HCT116 (cell line): ENCODE measurements at regions not wholly inside any gene's neighbourhood (a gene's known extent, or its start where the extent isn't known, plus 50 kb on each side); places are given as distances from the start of the nearest gene placed in this dataset.
A peak's percentile ranks its signal among the peaks of the same experiment; 100 is the strongest.

Experiments
- ATAC-seq: fragments of 200-7000 bp; cut with Tn5 transposase; 2 replicates; pipeline ENCODE4 v1.9.1; 2020; ENCODE audit warnings: mild to moderate bottlenecking, moderate library complexity
- BruUV-seq: library from RNA; stranded (reverse); fragments of 400-500 nt; replicated peaks from 2 replicates; lab custom pipeline; 2021; lab: Mats Ljungman, UMichigan
- CTCF ChIA-PET: fragments of 300-600 bp; sonication (Branson Sonifier 250); formaldehyde crosslinking; loops from one replicate; lab custom pipeline; 2021; ENCODE audit warnings: antibody characterized with exemption; lab: Charles Lee
- POLR2A ChIA-PET: fragments of 300-600, 350-600 bp; sonication (Branson Sonifier 250); formaldehyde crosslinking; loops from one replicate; lab custom pipeline; 2021; ENCODE audit warnings: antibody characterized with exemption; lab: Charles Lee
- RAD21 ChIA-PET, 2 experiments: fragments of 300-600 bp; sonication (Branson Sonifier 250); formaldehyde crosslinking; loops; one replicate each; lab custom pipeline; 2023; ENCODE audit warnings: low total read pairs in 2 of 2; ENCODE audit not compliant: uncharacterized antibody in 2 of 2, unreplicated experiment in 2 of 2, low non-redundant PET in 1 of 2; lab: Charles Lee
- DNase-seq: peaks from one replicate; pipeline ENCODE4 v3.0.0-alpha.2; 2010; ENCODE audit warnings: low read depth, low spot score
- H2AFZ ChIP-seq: fragments of 200-600 bp; shearing (Covaris generic), sonication (generic); 2 replicates; pipeline ENCODE4 v1.6.1; 2017; ENCODE audit warnings: low read depth, mixed run types, mixed read lengths, antibody characterized with exemption, low read length; ENCODE audit not compliant: poor library complexity, severe bottlenecking
- H3K27ac ChIP-seq: 2 replicates; pipeline ENCODE4 v1.5.1; 2012; ENCODE audit warnings: low read depth, low read length
- H3K27me3 ChIP-seq: fragments of 200-600 bp; sonication (generic); 2 replicates; pipeline ENCODE4 v1.6.1; 2016; ENCODE audit warnings: mixed run types, low read length, mixed read lengths; ENCODE audit not compliant: insufficient read depth
- H3K36me3 ChIP-seq, 2 experiments: fragments of 200-500 bp in 1 of 2; fragments of 200-600 bp in 1 of 2; sonication (Bioruptor generic) in 1 of 2; sonication (generic) in 1 of 2; 2 replicates each; pipeline versions ENCODE4 v1.5.1 to v1.6.1; 2014 to 2016; ENCODE audit warnings: low read length in 2 of 2, inconsistent platforms in 1 of 2, mixed read lengths in 1 of 2, mixed run types in 1 of 2; ENCODE audit not compliant: insufficient read depth in 2 of 2, control insufficient read depth in 1 of 2
- H3K4me1 ChIP-seq, 2 experiments: fragments of 200-600 bp in 1 of 2; sonication (generic) in 1 of 2; 2 replicates each; pipeline versions ENCODE4 v1.5.1 to v1.6.1; 2012 to 2017; ENCODE audit warnings: low read length in 2 of 2, inconsistent platforms in 1 of 2, mild to moderate bottlenecking in 1 of 2, mixed read lengths in 1 of 2, mixed run types in 1 of 2, moderate library complexity in 1 of 2; ENCODE audit not compliant: insufficient read depth in 2 of 2, control insufficient read depth in 1 of 2
- H3K4me2 ChIP-seq: fragments of 200-600 bp; sonication (generic); 2 replicates; pipeline ENCODE4 v1.6.1; 2017; ENCODE audit warnings: mixed run types, low read length, mixed read lengths
- H3K4me3 ChIP-seq, 2 experiments: fragments of 200-600 bp in 1 of 2; sonication (generic) in 1 of 2; replicated peaks in 1 of 2; 2 replicates each; pipeline ENCODE4 v1.5.1; 2011 to 2016; ENCODE audit warnings: low read length in 2 of 2, control low read depth in 1 of 2, low read depth in 1 of 2, mild to moderate bottlenecking in 1 of 2, mixed read lengths in 1 of 2, mixed run types in 1 of 2
- H3K79me2 ChIP-seq: fragments of 200-600 bp; sonication (generic); 2 replicates; pipeline ENCODE4 v1.6.1; 2017; ENCODE audit warnings: mild to moderate bottlenecking, mixed run types, low read length, moderate library complexity, mixed read lengths; ENCODE audit not compliant: insufficient read depth
- H3K9ac ChIP-seq: fragments of 200-600 bp; sonication (generic); 2 replicates; pipeline ENCODE4 v1.6.1; 2016; ENCODE audit warnings: low read length, mixed read lengths
- H3K9me2 ChIP-seq: fragments of 200-600 bp; sonication (generic), shearing (Covaris generic); 2 replicates; pipeline ENCODE4 v1.6.1; 2017; ENCODE audit warnings: mixed run types, mild to moderate bottlenecking, moderate library complexity; ENCODE audit not compliant: insufficient read depth
- H3K9me3 ChIP-seq, 2 experiments: fragments of 200-500 bp in 1 of 2; fragments of 200-600 bp in 1 of 2; sonication (Bioruptor generic) in 1 of 2; sonication (generic) in 1 of 2; 2 replicates each; pipeline ENCODE4 v1.6.1; 2014 to 2017; ENCODE audit warnings: low read length in 2 of 2, mixed read lengths in 2 of 2, inconsistent platforms in 1 of 2, low read depth in 1 of 2, mild to moderate bottlenecking in 1 of 2, mixed run types in 1 of 2, moderate library complexity in 1 of 2; ENCODE audit not compliant: control insufficient read depth in 1 of 2, insufficient read depth in 1 of 2
- H4K20me1 ChIP-seq: fragments of 200-600 bp; sonication (generic), shearing (Covaris generic); 2 replicates; pipeline ENCODE4 v1.6.1; 2017; ENCODE audit warnings: mixed run types, mild to moderate bottlenecking, moderate library complexity; ENCODE audit not compliant: insufficient read depth
- CBX3 ChIP-seq: IDR thresholded peaks from 2 replicates; pipeline ENCODE4 v1.6.1; 2012; ENCODE audit warnings: low read depth
- ELF1 ChIP-seq: IDR thresholded peaks from 2 replicates; pipeline ENCODE4 v1.6.1; 2012; ENCODE audit warnings: low read depth, borderline replicate concordance
- EZH2 ChIP-seq: fragments of 200-600 bp; sonication (generic); IDR thresholded peaks from 2 replicates; pipeline ENCODE4 v1.6.1; 2017; ENCODE audit warnings: antibody characterized with exemption, mixed run types
- JUND ChIP-seq: IDR thresholded peaks from 2 replicates; pipeline ENCODE4 v1.6.1; 2012
- POLR2A ChIP-seq: IDR thresholded peaks from 2 replicates; pipeline ENCODE4 v1.7.0; 2011; ENCODE audit warnings: borderline replicate concordance; ENCODE audit not compliant: insufficient read depth, insufficient read length; ENCODE audit errors: extremely low read depth
- POLR2AphosphoS5 ChIP-seq: IDR thresholded peaks from 2 replicates; pipeline ENCODE4 v1.6.1; 2011; ENCODE audit warnings: mild to moderate bottlenecking, low read depth, low read length, moderate library complexity
- RAD21 ChIP-seq: IDR thresholded peaks from 2 replicates; pipeline ENCODE4 v1.6.1; 2012; ENCODE audit warnings: low read depth, mild to moderate bottlenecking
- SIN3A ChIP-seq: IDR thresholded peaks from 2 replicates; pipeline ENCODE4 v1.6.1; 2012; ENCODE audit warnings: low read depth
- SP1 ChIP-seq: IDR thresholded peaks from 2 replicates; pipeline ENCODE4 v1.6.1; 2012; ENCODE audit warnings: low read depth
- TCF7L2 ChIP-seq: IDR thresholded peaks from 2 replicates; pipeline ENCODE4 v1.7.0; 2011; ENCODE audit warnings: borderline replicate concordance, inconsistent platforms; ENCODE audit not compliant: insufficient read depth, insufficient read length; ENCODE audit errors: extremely low read depth
- YY1 ChIP-seq: IDR thresholded peaks from 2 replicates; pipeline ENCODE4 v1.6.1; 2011; ENCODE audit warnings: low read length, low read depth, moderate library complexity, mild to moderate bottlenecking; ENCODE audit not compliant: insufficient replicate concordance; ENCODE audit errors: extremely low read depth
- ZFX ChIP-seq: fragments of 450-650 bp; IDR thresholded peaks from 2 replicates; pipeline ENCODE4 v1.6.1; 2017
- ZNF274 ChIP-seq: fragments of 200-500 bp; sonication (Bioruptor generic); IDR thresholded peaks from 2 replicates; pipeline ENCODE4 v1.6.1; 2014; ENCODE audit warnings: mild to moderate bottlenecking, low read depth, low read length, inconsistent platforms
- intact Hi-C: fragments of 100-400 bp; cut with micrococcal nuclease; formaldehyde crosslinking; loops from 2 replicates; pipeline ENCODE4 v1.10.0; 2022
- TF ChIP-seq, protein P1 (sequence below), 3 experiments: fragments of 200-600 bp in 1 of 3; sonication (generic) in 1 of 3; IDR thresholded peaks in 2 of 3; conservative IDR thresholded peaks in 1 of 3; 2 replicates each; pipeline ENCODE4 v1.5.1; 2012 to 2017; ENCODE audit warnings: low read depth in 2 of 3, low read length in 2 of 3, antibody characterized with exemption in 1 of 3, borderline replicate concordance in 1 of 3, control low read depth in 1 of 3, mild to moderate bottlenecking in 1 of 3, mixed read lengths in 1 of 3, mixed run types in 1 of 3, moderate library complexity in 1 of 3; ENCODE audit not compliant: insufficient read depth in 1 of 3
- TF ChIP-seq, protein P2 (sequence below): IDR thresholded peaks from 2 replicates; pipeline ENCODE4 v1.6.1; 2012

DNA sequence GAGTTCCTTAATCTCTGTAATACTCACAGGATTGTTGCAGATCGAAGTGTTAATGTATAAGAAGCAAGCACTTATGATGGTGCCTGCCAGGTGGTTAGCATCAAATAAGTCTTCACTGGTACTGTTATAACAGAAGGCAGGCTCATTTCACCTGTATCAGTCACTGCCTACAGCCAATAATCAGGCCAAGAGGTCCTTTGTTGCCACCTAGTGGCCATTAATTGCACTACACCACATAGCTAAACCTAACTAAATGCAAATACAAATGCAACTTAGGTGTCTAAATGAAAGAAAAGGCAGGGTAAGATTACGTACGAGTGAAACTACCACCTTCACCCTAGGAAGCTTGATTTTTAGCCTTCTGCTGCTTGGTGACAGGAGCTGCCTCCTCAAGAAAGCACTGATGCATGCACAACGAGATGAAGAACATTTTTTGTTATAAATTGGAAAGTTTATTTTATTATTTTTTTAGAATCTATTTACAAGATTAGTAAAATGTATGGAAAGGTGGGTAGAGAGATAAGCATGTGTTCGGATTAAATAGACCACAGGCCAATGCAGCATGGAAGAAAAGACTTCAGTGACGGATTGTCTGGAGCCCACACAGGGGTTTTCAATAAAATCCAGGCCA, 334.8 kb upstream of the CAMK1G start:
- Histone ChIP-seq H3K27me3 (no peaks in the 10 kb centered on the region), H3K36me3 (no peaks in the 10 kb centered on the region), H3K79me2 (no peaks in the 10 kb centered on the region), H3K4me1 (no peaks in the 10 kb centered on the region), H2AFZ (no peak overlapping the region), H3K4me2 (no peak overlapping the region), H3K9me3 (no peaks in the 10 kb centered on the region), H4K20me1 (no peaks in the 10 kb centered on the region), H3K27ac (no peak overlapping the region), H3K9ac (no peak overlapping the region), H3K4me3 (no peak overlapping the region), H3K9me2 (no peaks in the 10 kb centered on the region)
- DNase-seq (peak; percentile 59), ATAC-seq (peak; percentile 89)
- intact Hi-C loops: loop anchor here (1.0 to 5.0 kb wide), 3 partner anchors 104 to 594 kb away; no protein-coding TSS in a partner anchor
- RAD21 ChIA-PET: interaction anchor here in 1 of 2 experiments (0.6 kb wide), 1 partner anchor 163 kb away, joined by 3 read pairs; no protein-coding TSS in a partner anchor
- POLR2A ChIA-PET: interaction anchor here (1.1 kb wide), 1 partner anchor 257 kb away, joined by 4 read pairs; no protein-coding TSS in a partner anchor
- BruUV-seq: no TSS peak
- CTCF ChIA-PET: interaction anchor here (0.6 to 2.1 kb wide), 13 partner anchors 11 to 1004 kb away, joined by 3 to 15 read pairs (median 4); no protein-coding TSS in a partner anchor
- TF ChIP-seq, protein P1, sequence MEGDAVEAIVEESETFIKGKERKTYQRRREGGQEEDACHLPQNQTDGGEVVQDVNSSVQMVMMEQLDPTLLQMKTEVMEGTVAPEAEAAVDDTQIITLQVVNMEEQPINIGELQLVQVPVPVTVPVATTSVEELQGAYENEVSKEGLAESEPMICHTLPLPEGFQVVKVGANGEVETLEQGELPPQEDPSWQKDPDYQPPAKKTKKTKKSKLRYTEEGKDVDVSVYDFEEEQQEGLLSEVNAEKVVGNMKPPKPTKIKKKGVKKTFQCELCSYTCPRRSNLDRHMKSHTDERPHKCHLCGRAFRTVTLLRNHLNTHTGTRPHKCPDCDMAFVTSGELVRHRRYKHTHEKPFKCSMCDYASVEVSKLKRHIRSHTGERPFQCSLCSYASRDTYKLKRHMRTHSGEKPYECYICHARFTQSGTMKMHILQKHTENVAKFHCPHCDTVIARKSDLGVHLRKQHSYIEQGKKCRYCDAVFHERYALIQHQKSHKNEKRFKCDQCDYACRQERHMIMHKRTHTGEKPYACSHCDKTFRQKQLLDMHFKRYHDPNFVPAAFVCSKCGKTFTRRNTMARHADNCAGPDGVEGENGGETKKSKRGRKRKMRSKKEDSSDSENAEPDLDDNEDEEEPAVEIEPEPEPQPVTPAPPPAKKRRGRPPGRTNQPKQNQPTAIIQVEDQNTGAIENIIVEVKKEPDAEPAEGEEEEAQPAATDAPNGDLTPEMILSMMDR (IDR thresholded peaks at IDR 0.05 in 2 of 3, conservative IDR thresholded peaks at IDR 0.05 in 1 of 3; ENCODE audit: borderline replicate concordance in 1 of 3, insufficient read depth in 1 of 3, low read depth in 2 of 3, low read length in 2 of 3): peak; percentile 71 to 90 (median 83)
- peak; percentile 78 for TF ChIP-seq RAD21
- TF ChIP-seq ZFX: no peak

DNA sequence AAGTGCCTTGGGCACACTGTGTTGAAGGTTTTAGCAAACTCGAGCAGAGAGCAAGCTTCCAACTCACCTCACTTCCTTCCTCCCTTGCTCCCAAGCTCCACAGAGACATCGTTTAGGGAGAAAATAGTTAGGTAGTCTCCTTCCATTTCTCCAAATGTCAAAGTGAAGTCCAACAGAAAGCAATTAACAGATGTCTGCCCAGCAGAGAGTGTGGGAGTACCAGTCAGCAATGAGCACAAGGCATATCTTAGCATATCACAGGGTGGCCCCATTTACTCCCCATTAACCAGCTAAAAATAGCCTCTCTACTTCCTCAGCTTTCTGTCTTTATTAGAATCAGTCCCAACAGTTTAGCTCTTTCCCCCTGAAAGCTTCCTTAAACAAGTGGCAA, 334.2 kb upstream of the CAMK1G start:
- H3K27ac ChIP-seq: no peak overlapping the region
- DNase-seq (no peak), ATAC-seq (no peak)
- no peaks in the 10 kb centered on the region for H3K36me3 ChIP-seq
- no peaks in the 10 kb centered on the region for H3K9me3 ChIP-seq
- H3K27me3 ChIP-seq: no peaks in the 10 kb centered on the region
- no peaks in the 10 kb centered on the region for H4K20me1 ChIP-seq
- no peaks in the 10 kb centered on the region for H3K79me2 ChIP-seq
- no peak overlapping the region for H3K9ac ChIP-seq
- RAD21 ChIA-PET: interaction anchor here in 1 of 2 experiments (0.6 kb wide), 1 partner anchor 163 kb away, joined by 3 read pairs; no protein-coding TSS in a partner anchor
- H3K9me2 ChIP-seq: no peaks in the 10 kb centered on the region
- H3K4me2 ChIP-seq: no peak overlapping the region
- no TSS peak for BruUV-seq
- CTCF ChIA-PET: interaction anchor here (0.6 to 2.1 kb wide), 12 partner anchors 10 to 1004 kb away, joined by 3 to 15 read pairs (median 4); no protein-coding TSS in a partner anchor
- H3K4me3 ChIP-seq: no peak overlapping the region
- H2AFZ ChIP-seq: no peak overlapping the region
- no peaks in the 10 kb centered on the region for H3K4me1 ChIP-seq
- POLR2A ChIA-PET: interaction anchor here (1.1 kb wide), 1 partner anchor 256 kb away, joined by 4 read pairs; no protein-coding TSS in a partner anchor
- intact Hi-C loops: loop anchor here (5.0 kb wide), 2 partner anchors 103 to 188 kb away; no protein-coding TSS in a partner anchor
- TF ChIP-seq SP1 (no peak), ELF1 (no peak), ZFX (no peak), ZNF274 (no peak), SIN3A (no peak), TCF7L2 (no peak), YY1 (no peak), POLR2A (no peak), CBX3 (no peak), EZH2 (no peak), POLR2AphosphoS5 (no peak), JUND (no peak)
- TF ChIP-seq, protein P1 (IDR thresholded peaks at IDR 0.05 in 2 of 3, conservative IDR thresholded peaks at IDR 0.05 in 1 of 3; ENCODE audit: borderline replicate concordance in 1 of 3, insufficient read depth in 1 of 3, low read depth in 2 of 3, low read length in 2 of 3): no peak
- TF ChIP-seq, protein P2, sequence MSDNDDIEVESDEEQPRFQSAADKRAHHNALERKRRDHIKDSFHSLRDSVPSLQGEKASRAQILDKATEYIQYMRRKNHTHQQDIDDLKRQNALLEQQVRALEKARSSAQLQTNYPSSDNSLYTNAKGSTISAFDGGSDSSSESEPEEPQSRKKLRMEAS: no peak
